Stimulated activated CD4-positive, alpha-beta T cell treated with anti-CD3 and anti-CD28 coated beads, Interleukin-12 subunit alpha, Interleukin-12 subunit beta, amount 100 ng/mL, for 48 hours (primary cell): ENCODE measurements at regions not wholly inside any gene's neighbourhood (a gene's known extent, or its start where the extent isn't known, plus 50 kb on each side); places are given as distances from the start of the nearest gene placed in this dataset.

Experiments used
- DNase-seq, 3 donors: peaks; one replicate each; pipeline ENCODE4 v3.0.0-alpha.2; 2020; ENCODE audit warnings: low read depth in 2 of 3, low spot score in 1 of 3

DNA sequence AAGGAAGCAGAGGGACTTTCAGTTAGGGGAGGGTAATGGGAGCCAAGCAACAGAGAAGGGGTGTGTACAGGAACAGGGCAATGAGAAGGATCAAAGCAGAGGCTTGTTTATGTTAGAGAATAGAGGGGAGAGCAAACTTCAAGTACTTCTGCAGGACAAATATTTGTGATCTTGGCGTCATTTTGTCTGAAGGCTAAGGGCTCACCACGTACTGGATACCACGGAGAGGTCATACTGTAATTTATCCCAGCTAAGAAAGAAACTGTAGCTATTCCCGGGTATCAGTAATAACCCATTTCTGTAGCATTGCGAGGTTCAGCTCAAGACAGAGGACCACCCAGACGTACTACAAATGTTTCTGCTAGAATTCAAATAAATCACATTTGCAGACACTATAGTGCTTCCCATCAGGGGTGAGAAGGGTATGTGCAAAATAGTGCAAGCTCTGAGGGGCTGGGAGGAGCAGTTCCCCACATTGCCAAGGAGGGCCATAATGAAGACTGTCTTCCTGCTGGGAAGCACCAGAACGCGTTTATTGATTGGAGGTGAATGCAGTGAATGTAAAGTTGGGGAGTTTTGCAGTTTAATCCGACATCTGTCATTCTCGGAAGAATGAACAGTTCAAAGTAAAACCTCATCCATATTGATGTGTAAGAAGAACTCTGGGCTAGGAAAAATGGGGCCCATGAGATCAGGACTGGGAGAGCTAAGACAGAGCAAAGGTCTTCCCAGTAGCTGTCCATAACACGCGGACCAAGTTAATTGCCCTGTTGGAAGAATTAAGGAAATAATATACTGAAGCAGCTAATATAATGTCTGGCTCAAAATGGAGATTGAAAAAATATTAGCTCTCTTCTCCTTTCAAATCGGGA is 136.9 kb downstream of the RWDD3 start:
- no peak for DNase-seq

DNA sequence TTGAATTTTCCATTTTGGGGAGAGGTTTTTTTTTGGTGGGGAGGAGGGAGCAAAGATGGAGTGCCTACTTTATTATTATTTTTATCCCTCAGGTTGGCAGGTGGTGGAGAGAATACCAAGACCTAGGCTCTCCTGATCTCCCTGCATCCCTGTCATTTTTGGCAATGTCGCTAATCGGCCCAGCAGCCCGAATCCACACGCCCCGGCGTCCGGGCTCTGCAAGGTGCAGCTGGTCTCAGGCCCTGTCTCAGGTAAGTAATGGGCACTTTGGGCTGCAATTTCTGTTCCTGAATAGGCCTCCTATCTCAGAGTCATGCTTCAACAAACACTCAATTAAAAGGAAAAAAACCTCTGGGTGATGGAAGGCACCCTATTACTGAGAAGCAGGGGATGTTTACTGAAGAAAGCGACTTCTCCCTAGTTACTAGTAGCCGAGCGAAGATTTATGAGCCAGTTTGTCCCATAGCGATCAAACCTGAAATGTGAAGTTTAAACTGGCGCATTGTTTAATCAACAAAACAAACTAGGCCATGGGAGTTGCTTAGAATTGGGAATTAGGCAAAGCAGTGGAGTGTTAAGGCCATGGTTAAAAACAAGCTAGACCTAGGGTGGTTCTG is 137.8 kb downstream of the RWDD3 start:
- DNase-seq: no peak

DNA sequence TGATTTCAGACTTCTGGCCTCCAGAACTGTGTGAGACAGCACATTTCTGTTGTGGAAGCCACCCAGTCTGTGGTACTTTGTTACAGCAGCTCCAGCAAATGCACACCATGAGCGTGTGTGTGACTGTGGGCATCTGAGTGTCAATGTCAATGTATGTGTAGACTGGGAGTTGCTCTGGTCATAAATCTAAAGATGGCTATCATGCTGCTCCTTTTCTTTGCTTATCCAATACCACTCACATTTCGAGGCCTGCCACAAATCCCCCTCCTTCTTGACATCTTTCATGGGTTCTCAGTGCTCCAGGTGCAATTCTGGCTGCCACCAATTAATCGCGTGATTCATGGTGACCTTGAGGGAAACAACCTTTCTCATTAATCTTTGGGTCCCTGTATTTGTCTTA is 141.2 kb downstream of the RWDD3 start:
- no peak for DNase-seq

DNA sequence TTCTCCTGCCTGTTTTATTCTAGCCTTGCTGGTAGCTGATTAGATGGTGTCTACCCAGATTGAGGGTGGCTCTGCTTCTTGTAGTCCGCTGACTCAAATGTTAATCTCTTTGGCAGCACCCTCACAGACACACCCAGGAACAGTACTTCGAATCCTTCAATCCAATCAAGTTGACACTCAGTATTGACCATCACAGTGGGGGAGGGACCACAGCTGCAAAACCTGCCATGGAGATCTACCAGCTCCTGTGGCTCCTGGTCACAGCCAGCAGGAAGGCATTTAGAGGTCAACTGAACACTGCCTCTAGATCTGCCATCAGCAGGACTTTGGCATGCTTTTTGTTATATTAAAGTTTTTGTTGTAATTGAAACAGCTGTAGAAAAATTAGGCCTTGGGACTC is 146.9 kb downstream of the RWDD3 start:
- DNase-seq: no peak

DNA sequence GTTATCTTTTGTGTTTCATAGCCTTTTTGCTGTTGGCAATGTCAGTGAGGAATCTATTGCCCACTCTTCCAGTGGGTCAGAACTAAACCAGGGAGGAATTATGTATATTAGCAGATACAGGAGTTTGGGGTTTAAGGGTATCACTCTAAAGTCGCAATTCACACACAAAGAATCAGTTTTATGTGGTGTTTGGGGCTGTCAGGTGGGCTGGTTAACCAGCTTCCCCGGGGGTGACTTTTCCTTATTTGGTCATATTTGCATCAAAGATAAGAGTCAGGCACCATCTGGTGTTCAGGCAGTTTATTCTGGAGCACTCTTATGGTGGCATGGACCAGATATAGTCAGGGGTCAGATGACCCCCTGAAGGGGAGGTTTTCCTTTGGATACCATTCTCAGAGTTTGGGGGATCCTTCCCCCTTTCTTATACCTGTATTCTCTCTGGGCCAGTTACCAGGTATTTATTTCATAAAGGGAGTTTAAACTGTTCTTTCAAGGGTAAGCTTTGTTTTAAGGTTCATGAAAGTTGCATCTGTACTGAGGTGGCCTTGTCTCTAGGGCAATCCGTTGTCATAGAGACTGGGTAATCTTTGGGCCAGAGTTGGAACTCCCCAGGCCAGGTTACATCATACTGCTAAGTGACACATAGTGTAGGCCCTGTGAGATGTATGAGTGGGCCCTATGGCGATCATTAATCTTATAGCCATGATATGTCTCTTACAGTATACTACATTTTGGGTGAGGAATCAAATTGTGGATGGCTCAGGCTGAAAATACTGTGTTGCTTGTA is 148.2 kb downstream of the RWDD3 start:
- no peak for DNase-seq

DNA sequence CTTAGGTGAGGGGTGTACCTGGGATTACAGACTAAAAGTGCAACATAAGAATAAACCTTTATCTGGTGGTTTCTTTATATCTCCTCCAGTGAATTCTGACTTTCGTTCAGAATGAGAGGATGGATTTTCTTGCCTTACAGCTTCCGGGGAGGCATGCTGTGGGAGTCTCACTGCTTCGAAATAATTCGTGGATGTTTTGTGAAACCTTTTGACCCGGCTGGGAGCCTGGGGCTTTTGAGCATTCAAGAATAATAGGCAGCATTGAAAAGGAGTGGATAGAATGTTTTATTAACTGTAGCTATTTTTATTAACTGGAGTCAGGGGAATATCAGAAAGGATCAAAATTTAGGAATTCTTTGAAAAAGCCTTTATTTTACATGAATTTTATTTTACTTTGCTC is 149.1 kb downstream of the RWDD3 start:
- DNase-seq: no peak

DNA sequence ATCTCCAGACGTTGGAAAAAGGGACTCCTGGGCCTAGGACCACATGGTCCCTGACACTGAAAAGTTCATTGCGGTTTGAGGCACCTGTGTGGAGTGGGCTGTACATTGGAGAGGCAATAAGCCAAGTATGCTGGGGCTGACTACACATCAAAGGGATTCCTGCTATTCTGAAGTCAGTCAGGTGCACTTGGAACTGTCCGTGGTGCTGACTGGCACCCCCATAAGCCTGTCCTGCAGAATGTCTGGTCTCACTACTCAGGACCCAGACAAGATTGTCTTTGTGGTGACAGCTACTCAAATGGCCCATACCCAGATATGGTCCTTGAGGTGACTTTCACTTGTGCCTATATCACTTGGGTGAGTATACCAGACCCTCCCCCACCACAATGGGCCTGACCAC is 150.6 kb downstream of the RWDD3 start:
- DNase-seq: no peak

DNA sequence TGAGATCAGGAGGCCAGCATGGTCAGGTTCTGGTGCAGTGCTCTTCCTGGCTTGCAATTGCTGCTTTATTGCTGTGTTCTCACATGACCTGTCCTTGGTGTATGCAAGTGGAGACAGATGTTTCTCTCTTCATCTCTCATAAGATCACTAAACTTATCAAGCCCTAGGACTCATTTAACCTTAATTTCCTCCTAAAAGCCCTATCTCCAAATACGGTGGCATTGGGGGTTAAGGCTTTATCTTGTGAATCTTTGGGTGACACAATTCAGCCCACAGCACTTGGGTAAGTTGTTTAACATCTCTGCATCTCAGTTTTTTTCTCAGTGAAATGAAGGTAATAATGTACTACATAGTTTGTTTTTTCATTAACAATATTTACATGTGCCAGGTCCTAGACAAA is 152.4 kb downstream of the RWDD3 start:
- DNase-seq: no peak

DNA sequence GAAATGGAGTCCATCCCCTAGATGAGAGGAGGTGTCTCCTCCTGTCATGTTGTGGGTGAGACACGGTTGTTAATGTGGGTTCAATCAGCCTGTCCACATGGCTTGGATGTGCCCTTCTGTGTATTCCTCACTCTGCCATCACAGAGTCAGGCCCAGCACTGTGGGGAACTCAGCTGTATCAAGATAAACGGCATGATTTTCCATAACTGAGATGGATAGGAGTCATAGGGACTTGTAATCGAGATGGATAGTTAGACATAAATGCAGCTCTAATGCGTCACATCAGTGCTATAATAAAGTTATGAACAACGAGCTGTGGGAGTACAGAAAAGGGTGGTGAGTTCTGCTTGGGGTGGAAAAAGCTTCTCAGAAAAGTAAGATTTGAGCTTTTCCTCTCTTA is 152.9 kb downstream of the RWDD3 start:
- DNase-seq: no peak

DNA sequence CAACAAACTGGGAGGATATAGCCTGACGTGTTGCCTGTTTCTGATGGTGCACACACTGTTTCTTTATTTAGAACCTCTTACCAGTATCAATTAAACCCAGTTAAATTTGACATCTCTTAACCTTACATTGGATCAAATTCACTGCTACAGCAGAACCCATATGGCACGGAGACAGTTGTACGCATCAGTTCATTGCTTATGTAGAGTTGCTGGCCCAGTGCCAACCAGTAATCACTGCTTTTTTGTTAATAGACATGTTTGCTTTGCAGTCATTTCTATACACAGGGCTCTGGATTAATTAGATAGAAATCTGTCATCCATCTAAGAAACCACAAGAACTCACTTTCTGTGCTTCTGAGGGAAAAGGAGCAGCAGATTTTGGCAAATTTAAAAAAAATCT is 154.0 kb downstream of the RWDD3 start:
- DNase-seq: no peak

DNA sequence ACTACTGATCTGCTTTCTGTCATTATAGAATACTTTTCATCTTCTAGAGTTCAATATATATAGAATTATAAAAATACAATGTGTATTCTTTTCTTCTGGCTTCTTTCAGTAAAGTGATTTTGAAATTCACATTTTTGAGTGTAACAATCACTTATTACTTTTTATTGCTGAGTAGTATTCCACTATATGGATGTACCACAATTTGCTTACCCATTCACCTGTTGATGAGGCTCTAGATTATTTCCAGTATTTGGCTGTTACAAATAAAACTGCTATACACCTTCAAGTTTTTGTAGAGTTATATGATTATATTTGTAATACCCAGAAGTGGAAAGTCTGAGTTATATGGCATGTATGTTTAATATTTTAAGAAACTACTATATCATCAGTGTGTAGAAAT is 159.4 kb downstream of the RWDD3 start:
- DNase-seq: no peak

DNA sequence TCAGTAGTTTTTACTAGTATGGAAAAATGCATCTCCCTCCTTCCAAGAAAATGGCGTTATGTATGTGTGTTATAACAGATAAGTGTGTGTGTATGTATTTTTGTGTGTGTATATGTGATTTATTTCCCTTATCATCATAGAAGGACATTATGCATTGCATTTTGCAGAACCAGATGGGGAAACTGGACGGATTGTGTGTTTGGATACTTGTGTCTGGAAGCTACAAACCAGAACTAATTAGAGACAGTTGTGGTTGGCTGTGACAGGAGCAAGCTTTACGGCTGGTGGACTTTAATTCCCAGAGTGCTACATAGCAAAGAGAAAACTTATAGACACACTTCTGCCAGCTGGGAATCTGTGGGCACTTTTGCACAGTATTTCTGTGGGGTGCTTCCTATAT is 162.5 kb downstream of the RWDD3 start:
- no peak for DNase-seq

DNA sequence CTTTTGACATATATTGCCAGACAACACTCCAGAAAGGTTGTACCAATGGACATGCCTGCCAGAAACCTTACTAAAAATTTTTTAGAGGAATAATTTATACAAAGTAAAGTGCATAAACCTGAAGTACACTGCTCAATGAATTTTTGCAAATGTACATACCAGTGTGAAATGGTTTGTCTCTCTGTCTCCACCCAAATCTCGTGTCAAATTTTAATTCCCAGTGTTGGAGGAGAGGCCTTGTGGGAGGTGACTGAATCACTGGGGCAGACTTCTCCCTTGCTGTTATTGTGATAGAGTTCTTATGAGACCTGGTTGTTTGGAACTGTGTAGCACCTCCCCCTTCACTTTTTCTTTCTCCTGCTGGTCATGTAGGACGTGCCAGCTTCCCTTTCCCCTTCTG is 168.8 kb downstream of the RWDD3 start:
- no peak for DNase-seq

DNA sequence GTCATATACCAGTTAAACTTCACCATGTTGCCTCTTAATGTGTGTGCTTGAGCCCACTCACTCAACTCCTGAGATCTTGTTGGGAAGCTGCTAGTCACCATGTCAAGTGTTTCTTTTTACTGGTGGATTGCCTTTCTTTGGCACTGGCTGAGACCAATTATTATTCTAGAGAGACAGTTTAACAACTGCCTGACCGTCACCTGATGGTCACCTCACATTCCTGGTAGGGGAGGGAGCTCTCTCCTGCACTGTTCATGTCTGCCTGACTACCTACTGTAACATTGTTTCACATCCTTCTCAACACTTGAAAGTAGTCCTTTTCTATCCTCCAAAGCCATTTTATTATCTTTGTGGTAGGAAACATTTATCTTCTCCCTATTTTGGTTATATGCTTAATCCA is 172.3 kb downstream of the RWDD3 start:
- no peak for DNase-seq

DNA sequence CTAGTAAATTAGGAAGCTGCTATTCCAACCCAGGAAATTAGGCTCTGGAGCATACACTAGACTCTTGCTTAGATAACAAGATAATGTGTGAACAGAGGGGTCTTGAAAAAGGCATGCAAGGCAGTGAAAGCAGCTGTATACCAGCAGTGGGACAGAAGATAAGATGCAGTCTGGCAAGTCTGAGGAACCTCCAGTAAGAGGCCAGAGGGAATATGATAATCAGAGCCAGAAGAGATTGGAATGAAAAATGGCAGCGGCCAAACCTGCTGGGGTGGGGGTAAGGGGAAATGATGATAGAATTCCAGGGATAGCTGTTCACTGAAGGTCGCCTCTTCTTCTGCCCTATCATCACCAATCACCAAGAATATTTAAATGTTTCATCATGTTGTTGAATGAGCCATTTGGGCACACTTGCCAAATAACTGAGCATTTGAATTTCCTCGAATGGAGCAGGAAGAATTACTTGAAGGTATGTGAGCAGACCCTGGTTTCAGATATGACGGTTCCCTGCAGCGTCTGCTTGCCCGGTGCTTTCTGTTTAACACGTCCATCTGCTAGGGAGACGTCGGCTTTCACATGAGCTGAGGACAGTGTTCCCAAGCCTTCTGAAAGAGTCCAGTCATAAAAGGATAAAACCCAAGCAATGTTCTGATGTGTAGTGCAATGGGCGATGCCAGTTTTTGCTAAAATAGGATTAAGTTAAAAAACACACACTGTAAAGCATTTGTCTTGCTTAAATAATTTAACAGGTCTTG is 173.3 kb downstream of the RWDD3 start:
- DNase-seq: no peak

DNA sequence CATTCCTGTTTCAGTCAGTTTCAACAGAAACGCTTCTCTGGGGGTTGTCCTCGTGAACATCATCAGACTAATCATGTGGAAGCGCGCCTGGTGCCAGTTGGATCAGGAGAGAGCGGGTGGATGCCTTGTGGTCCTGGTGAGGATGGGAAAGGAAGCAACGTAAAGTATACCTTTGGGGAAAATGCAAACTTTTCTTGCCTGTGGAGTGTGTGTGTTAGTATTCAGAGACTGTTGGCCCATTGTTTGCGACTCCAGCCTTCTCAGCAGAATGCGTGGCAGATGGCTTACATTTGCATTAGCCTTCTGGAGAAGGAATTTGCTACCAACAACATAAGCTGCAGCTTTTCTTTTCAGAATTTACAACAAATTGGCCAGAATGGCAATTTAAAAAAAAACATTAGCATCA is 173.9 kb downstream of the RWDD3 start:
- no peak for DNase-seq

DNA sequence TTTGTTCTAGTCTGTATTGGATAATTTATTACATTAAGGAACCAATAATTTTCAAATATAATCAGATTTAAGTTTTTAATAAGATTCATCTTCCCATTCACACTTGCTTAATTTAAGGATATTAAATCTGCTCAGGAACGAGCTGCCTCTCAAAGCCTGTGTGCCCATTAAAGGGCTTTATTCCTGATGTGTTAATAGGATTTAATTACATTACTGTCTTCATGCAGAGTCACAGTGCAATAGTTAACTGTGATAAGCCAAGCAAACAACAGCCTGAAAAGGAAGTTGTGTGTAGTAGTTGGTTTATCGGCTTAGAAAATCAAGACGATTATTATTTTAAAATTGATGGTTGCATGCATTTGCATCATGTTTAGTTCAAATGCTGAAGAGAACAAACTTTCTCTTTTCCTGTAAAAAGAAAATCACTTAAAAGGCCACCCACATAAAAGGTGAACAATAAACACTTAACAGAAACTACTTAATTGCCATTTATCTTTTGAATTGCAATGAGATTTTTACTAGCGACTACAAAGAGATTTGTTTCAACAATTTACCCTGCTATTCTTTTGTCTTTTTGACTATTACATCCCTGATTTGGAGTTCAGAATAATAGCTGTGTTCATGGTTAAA is 174.6 kb downstream of the RWDD3 start:
- no peak for DNase-seq

DNA sequence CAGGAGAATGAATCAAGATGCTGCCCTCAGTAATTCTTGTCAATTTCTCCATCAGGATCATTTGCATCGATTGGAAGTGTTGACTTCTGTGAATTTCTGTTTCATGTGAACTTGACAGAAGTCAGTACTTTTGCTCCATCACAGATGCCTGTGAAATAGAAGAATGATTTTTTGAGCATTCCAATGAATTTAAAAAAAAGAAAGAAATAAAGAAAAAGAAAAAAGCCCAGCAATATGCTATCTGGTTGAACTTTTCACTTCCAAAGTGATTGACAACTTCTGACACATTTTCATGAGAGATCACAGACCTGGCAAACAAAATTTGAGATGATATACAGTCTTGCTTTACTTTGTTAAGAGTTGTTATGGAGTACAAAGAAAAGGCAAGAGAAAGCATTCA is 175.3 kb downstream of the RWDD3 start:
- no peak for DNase-seq

DNA sequence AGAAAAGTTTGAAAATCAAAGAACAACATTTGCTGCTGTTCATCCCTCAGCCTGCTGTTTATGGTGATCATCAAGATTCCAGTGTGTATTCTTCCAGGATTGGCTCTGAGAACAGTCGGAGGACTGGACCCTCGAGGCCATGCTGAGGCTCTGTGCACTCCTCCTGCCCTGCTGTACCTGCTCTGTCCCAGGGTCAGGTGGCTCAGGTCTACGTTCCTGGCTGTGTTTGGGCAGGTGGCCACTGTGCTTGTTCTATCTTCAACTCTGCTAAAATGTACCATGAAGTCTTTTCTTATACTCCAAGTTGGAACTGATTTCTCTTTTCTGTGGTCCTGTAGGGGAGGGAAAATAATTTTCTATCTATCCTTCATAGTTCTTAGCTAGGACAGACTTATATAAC is 175.9 kb downstream of the RWDD3 start:
- DNase-seq: no peak

DNA sequence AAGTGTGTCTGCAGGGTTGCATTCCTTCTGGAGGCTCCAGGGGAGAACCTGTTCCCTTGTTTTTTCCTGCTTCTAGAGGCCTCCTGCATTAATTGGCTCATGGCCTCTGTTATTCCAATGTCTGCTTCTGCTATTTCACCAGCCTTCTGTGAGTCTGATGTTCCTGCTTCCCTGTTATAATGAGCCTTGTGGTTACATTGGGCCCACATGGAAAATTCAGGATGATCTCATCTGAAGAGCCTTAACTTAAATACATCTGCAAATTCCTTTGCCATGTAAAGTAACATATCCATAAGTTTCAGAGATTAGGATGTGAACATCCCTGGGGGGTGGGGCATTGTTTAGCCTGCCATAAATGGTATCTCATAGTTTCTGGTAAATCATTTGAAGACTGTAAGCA is 181.1 kb downstream of the RWDD3 start:
- no peak for DNase-seq

DNA sequence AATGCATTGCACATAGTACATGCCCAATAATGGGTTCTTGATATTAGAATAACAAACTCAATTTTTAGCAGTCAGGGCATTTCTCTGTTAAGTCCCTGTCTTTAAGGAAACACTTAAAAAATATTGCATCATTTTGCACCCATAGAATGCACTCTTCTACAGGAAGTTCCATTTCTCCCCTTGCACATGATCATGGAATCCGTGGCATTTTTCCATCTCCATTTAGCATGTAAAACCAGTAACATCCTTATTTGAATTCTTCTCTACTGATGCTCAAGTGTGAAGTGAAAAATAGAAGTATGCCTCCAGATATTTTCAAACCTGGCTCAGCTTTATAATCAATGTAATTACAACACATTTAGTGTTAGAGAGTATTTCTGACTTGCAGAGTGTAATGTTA is 192.8 kb downstream of the RWDD3 start:
- no peak for DNase-seq
